OCI-LY7 (cell line): ENCODE measurements at regions not wholly inside any gene's neighbourhood (a gene's known extent, or its start where the extent isn't known, plus 50 kb on each side); places are given as distances from the start of the nearest gene placed in this dataset.

Experiments
- BruUV-seq: library from RNA; stranded (reverse); fragments of 400-500 nt; replicated peaks from 2 replicates; lab custom pipeline; 2021; lab: Mats Ljungman, UMichigan
- CTCF ChIA-PET: fragments of 300-600 bp; sonication (Branson Sonifier 250); formaldehyde crosslinking; loops from one replicate; lab custom pipeline; 2022; ENCODE audit warnings: antibody characterized with exemption; ENCODE audit not compliant: unreplicated experiment; lab: Charles Lee
- POLR2A ChIA-PET: fragments of 300-600 bp; sonication (Branson Sonifier 250); formaldehyde crosslinking; loops from one replicate; lab custom pipeline; 2022; ENCODE audit warnings: antibody characterized with exemption; lab: Charles Lee
- DNase-seq: peaks from one replicate; pipeline ENCODE4 v3.0.0-alpha.2; 2015; ENCODE audit warnings: low spot score
- H2AFZ ChIP-seq: fragments of 200-600 bp; sonication (generic), shearing (Covaris generic); 2 replicates; pipeline ENCODE4 v1.6.1; 2014; ENCODE audit warnings: mild to moderate bottlenecking, antibody characterized with exemption, low read length, moderate library complexity
- H3K27ac ChIP-seq: fragments of 200-600 bp; sonication (generic); 2 replicates; pipeline ENCODE4 v1.5.1; 2014; ENCODE audit warnings: mixed run types, low read depth, mild to moderate bottlenecking, moderate library complexity, low read length, inconsistent platforms; ENCODE audit not compliant: poor library complexity, severe bottlenecking
- H3K36me3 ChIP-seq: fragments of 200-600 bp; sonication (generic); 2 replicates; pipeline ENCODE4 v1.6.1; 2014; ENCODE audit warnings: mild to moderate bottlenecking, antibody characterized with exemption, low read length, moderate library complexity, mixed read lengths; ENCODE audit not compliant: insufficient read depth
- H3K4me1 ChIP-seq: fragments of 200-600 bp; sonication (generic); 2 replicates; pipeline ENCODE4 v1.5.1; 2014; ENCODE audit warnings: mild to moderate bottlenecking, low read length; ENCODE audit not compliant: insufficient read depth, poor library complexity, severe bottlenecking
- H3K4me2 ChIP-seq: fragments of 200-600 bp; sonication (generic); 2 replicates; pipeline ENCODE4 v1.6.1; 2014; ENCODE audit warnings: mild to moderate bottlenecking, low read length
- H3K4me3 ChIP-seq: fragments of 200-600 bp; sonication (generic); 2 replicates; pipeline ENCODE4 v1.5.1; 2014; ENCODE audit warnings: mild to moderate bottlenecking, low read depth, low read length; ENCODE audit not compliant: poor library complexity, severe bottlenecking
- H3K79me2 ChIP-seq: fragments of 200-600 bp; sonication (generic); 2 replicates; pipeline ENCODE4 v1.6.1; 2016; ENCODE audit warnings: low read depth, mild to moderate bottlenecking, low read length, moderate library complexity, mixed read lengths; ENCODE audit not compliant: insufficient read depth
- H3K9me2 ChIP-seq: fragments of 200-600 bp; sonication (generic); 2 replicates; pipeline ENCODE4 v1.6.1; 2016; ENCODE audit warnings: mild to moderate bottlenecking, low read length, mixed read lengths; ENCODE audit not compliant: insufficient read depth
- H3K9me3 ChIP-seq: fragments of 200-600 bp; sonication (generic); 2 replicates; pipeline ENCODE4 v1.6.1; 2014; ENCODE audit warnings: mild to moderate bottlenecking, mixed run types, low read length, mixed read lengths
- H4K20me1 ChIP-seq: fragments of 200-600 bp; sonication (generic); 2 replicates; pipeline ENCODE4 v1.6.1; 2014; ENCODE audit warnings: mild to moderate bottlenecking, antibody characterized with exemption, low read length, moderate library complexity, mixed read lengths; ENCODE audit not compliant: insufficient read depth
- CTCF ChIP-seq: fragments of 200-600 bp; sonication (generic); conservative IDR thresholded peaks from 2 replicates; pipeline ENCODE4 v1.5.1; 2014; ENCODE audit warnings: mild to moderate bottlenecking, antibody characterized with exemption, low read length, moderate library complexity, mixed read lengths
- EZH2phosphoT487 ChIP-seq: fragments of 200-600 bp; sonication (generic); IDR thresholded peaks from 2 replicates; pipeline ENCODE4 v1.6.1; 2018; ENCODE audit warnings: low read depth, borderline replicate concordance, mild to moderate bottlenecking, mixed run types, antibody characterized with exemption, low read length, moderate library complexity, mixed read lengths
- intact Hi-C: fragments of 100-400 bp; cut with micrococcal nuclease; formaldehyde crosslinking; loops from one replicate; pipeline ENCODE4 v1.10.0; 2022; ENCODE audit not compliant: unreplicated experiment

- no peak overlapping the region for H2AFZ ChIP-seq
- no peaks in the 10 kb centered on the region for H3K9me2 ChIP-seq
- POLR2A ChIA-PET, result interaction anchor here (0.7 kb wide), 1 partner anchor 58 kb away, joined by 6 read pairs; no protein-coding TSS in a partner anchor
- no peaks in the 10 kb centered on the region for H3K36me3 ChIP-seq
- BruUV-seq, result no TSS peak
- no peaks in the 10 kb centered on the region for H3K4me1 ChIP-seq
- intact Hi-C loops, result no loop called here
- no peak overlapping the region for H3K4me3 ChIP-seq
- H3K4me2 ChIP-seq, result no peak overlapping the region
- H3K9me3 ChIP-seq, result no peaks in the 10 kb centered on the region
- no peak for TF ChIP-seq EZH2phosphoT487
- no peak for TF ChIP-seq CTCF
- no peaks in the 10 kb centered on the region for H3K79me2 ChIP-seq
- no peak for DNase-seq
- H4K20me1 ChIP-seq, result no peaks in the 10 kb centered on the region
- CTCF ChIA-PET, result no interaction called here
- H3K27ac ChIP-seq, result no peak overlapping the region
These were observed 266.6 kb upstream of the FAR2 start for GRCh38 chr12:28882444-28882843.

GRCh38 chr12:28883406-28883997 lies 265.6 kb upstream of the FAR2 start:
- Histone ChIP-seq H3K36me3 (no peaks in the 10 kb centered on the region), H3K9me3 (no peaks in the 10 kb centered on the region), H2AFZ (no peak overlapping the region), H3K27ac (no peak overlapping the region), H4K20me1 (no peaks in the 10 kb centered on the region), H3K4me3 (no peak overlapping the region), H3K9me2 (no peaks in the 10 kb centered on the region), H3K4me1 (no peaks in the 10 kb centered on the region), H3K79me2 (no peaks in the 10 kb centered on the region), H3K4me2 (no peak overlapping the region)
- POLR2A ChIA-PET, result interaction anchor here (0.7 kb wide), 1 partner anchor 30 kb away, joined by 4 read pairs; no protein-coding TSS in a partner anchor
- no peak for TF ChIP-seq EZH2phosphoT487
- TF ChIP-seq CTCF, result no peak
- intact Hi-C loops, result no loop called here
- no TSS peak for BruUV-seq
- no peak for DNase-seq
- CTCF ChIA-PET, result no interaction called here

- intact Hi-C loops, result no loop called here
- Histone ChIP-seq H3K9me2 (no peaks in the 10 kb centered on the region), H3K79me2 (no peaks in the 10 kb centered on the region), H3K4me2 (no peak overlapping the region), H3K4me1 (no peaks in the 10 kb centered on the region), H3K4me3 (no peak overlapping the region), H4K20me1 (no peaks in the 10 kb centered on the region), H2AFZ (no peak overlapping the region), H3K9me3 (no peaks in the 10 kb centered on the region), H3K27ac (no peak overlapping the region), H3K36me3 (no peaks in the 10 kb centered on the region)
- no TSS peak for BruUV-seq
- POLR2A ChIA-PET, result no interaction called here
- CTCF ChIA-PET, result no interaction called here
- DNase-seq, result no peak
- TF ChIP-seq EZH2phosphoT487 (no peak), CTCF (no peak)
These were observed 264.0 kb upstream of the FAR2 start for GRCh38 chr12:28884904-28885679.
